ENCODE measurements at regions not wholly inside any gene's neighbourhood (a gene's known extent, or its start where the extent isn't known, plus 50 kb on each side); places are given as distances from the start of the nearest gene placed in this dataset.
"Not testable (repeated sequence)": the region's sequence is repeated elsewhere in the genome, so short reads cannot be mapped to it uniquely, and the experiment has no call there.

- no peak for FAIRE-seq
- DNase-seq (ENCODE audit: extremely low spot score, insufficient read length, low read depth) = no peak
Measured at GRCh38 chr3:82011336-82011735, 249.9 kb upstream of the GBE1 start.

DNA sequence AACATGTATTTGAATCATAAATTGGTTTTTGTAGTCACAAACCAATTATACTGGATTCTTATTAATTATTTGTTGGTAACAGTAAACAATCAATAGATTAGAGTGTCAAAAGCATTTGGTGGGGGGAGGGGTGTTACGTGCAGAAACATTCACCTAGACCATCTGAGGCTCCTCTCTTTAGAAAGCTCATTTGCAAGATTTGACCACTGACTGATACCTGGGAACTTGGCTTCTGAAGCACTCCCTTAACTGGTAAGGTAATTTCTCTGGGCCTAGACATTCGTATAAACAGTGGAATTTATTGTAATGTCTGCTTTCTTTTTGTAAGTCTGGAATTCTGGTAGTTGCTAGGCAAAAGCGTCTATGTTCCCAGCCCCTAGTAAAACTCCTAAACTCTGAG lies 243.8 kb upstream of the GBE1 start:
- DNase-seq (ENCODE audit: extremely low spot score, insufficient read length, low read depth) = no peak
- no peak for FAIRE-seq

- no peak for FAIRE-seq
- no peak for DNase-seq (ENCODE audit: extremely low spot score, insufficient read length, low read depth)
Measured at GRCh38 chr3:82004266-82004665, 242.8 kb upstream of the GBE1 start.

GRCh38 chr3:82002986-82003642 lies 241.7 kb upstream of the GBE1 start:
- DNase-seq (ENCODE audit: extremely low spot score, insufficient read length, low read depth) = no peak
- no peak for FAIRE-seq

DNA sequence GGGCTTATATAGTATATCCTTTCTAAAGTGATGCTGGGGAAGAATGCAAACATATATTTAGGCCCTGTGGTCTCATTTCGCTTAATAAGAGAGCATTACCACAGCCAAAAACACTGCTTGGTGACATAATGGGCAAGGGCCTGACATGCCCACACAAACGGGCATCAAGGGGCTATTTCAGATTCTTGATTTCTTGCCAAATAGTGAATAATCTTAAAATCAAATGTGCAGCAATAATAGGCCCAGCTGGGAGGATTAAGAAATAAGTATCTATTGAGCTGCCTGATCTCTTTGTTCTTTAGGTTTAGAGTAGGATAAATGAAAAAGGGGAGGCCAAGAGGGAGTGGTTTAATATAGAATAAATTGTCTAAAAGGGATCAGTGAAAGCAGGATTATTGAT lies 241.0 kb upstream of the GBE1 start:
- DNase-seq (ENCODE audit: extremely low spot score, insufficient read length, low read depth) (no peak), FAIRE-seq (no peak)

DNA sequence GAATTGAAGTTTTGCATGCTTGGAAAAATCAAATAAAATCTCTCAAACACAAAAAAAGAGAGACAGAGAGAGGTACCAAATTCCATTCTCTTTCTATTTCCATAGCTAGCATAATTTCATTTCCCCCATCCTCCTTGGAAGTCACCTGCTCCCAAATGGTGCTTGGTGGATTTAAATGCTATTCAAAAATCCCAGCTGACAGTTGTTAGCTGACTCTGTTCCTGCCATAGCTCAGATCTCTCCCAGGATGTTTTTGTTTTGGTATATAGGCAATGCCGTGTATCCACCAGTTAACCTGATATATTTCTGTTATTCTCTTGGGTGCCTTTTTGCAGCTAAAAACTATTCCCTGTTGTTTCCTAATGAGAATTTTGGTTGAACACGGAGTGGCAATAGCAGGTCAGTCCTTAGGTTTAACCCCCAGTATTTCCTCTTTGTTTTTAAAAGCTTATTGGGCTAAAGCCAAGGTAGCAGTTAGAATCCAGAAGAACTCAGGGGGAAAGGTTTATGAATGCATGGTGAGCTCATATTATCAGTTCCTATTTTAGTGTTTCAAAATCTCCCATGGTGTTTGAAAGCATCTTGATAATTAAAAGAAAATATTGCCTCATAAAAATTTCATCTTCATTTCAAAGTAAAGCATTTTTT lies 240.0 kb upstream of the GBE1 start:
- FAIRE-seq (no peak), DNase-seq (ENCODE audit: extremely low spot score, insufficient read length, low read depth) (no peak)

DNA sequence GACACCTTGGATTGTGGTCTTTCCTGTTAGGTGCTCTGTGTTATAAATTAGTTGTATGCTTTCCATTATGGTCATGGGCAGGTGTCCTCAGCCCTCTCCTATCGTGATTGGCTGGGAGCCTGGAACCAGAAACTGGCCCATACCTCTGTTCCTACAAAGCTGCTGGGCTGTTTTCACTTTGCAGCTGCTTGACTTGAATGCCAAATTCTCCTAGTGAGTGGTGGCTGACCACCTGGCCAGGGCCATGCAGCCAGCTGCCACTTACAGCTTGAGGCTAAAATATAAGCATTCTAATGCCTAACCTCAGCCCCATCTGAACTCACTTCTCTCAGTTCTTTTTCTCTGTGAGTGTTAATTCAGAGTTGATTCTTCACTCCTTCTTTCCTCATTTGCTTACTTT lies 239.3 kb upstream of the GBE1 start:
- DNase-seq (ENCODE audit: extremely low spot score, insufficient read length, low read depth) (no peak), FAIRE-seq (no peak)

- DNase-seq (ENCODE audit: extremely low spot score, insufficient read length, low read depth) (no peak), FAIRE-seq (peak; percentile 15)
Measured at GRCh38 chr3:82000350-82000749, 238.9 kb upstream of the GBE1 start.

- DNase-seq (ENCODE audit: extremely low spot score, insufficient read length, low read depth) (no peak), FAIRE-seq (no peak)
Measured at GRCh38 chr3:81998907-81999306, 237.5 kb upstream of the GBE1 start.

GRCh38 chr3:81998139-81998755 lies 236.8 kb upstream of the GBE1 start:
- FAIRE-seq (no peak), DNase-seq (ENCODE audit: extremely low spot score, insufficient read length, low read depth) (no peak)

DNA sequence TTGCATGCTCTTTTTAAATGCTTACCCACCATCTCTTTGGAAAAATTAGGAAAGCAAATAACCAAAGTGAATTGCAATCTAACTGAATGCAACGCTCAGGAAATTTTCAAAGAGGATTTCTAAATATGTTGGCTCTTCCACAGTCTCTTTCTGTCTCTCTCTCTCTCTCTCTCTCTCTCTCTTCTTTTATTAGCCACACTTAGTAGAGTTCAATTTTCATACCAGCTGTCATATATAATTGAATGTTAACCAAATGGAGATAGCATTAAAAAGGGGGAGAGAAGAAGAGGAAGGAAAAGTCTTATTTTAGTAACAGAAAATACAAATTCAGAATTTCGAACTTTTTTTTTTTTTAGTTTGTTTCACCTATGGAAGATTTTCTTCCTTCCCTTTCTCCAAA lies 235.9 kb upstream of the GBE1 start:
- no peak for DNase-seq (ENCODE audit: extremely low spot score, insufficient read length, low read depth)
- FAIRE-seq = no peak

GRCh38 chr3:81995329-81995728 lies 233.9 kb upstream of the GBE1 start:
- DNase-seq (ENCODE audit: extremely low spot score, insufficient read length, low read depth) (no peak), FAIRE-seq (no peak)

DNA sequence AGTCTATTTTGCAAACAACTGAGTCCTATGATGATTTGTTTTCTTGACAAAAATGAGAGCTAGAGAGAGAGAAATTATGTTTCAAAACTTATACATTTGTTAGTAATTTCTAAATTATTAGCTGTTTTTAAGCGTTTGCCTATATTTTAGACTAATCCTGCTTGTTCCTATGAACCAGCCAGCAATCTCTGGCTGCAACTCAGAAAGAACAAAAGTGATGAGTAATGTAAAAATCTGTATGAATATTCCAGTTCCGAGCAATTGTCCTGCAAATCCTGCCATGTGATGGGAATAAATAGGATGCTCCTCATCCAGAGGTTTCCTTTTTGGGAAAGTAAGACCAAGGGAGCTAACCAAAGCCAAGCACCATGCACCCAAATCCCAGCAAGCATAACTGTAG lies 228.3 kb upstream of the GBE1 start:
- DNase-seq (ENCODE audit: extremely low spot score, insufficient read length, low read depth) = no peak
- FAIRE-seq = no peak

GRCh38 chr3:81989274-81989673 lies 227.8 kb upstream of the GBE1 start:
- DNase-seq (ENCODE audit: extremely low spot score, insufficient read length, low read depth) (no peak), FAIRE-seq (no peak)

GRCh38 chr3:81987412-81987811 lies 226.0 kb upstream of the GBE1 start:
- not testable (repeated sequence) for DNase-seq (ENCODE audit: extremely low spot score, insufficient read length, low read depth); FAIRE-seq

DNA sequence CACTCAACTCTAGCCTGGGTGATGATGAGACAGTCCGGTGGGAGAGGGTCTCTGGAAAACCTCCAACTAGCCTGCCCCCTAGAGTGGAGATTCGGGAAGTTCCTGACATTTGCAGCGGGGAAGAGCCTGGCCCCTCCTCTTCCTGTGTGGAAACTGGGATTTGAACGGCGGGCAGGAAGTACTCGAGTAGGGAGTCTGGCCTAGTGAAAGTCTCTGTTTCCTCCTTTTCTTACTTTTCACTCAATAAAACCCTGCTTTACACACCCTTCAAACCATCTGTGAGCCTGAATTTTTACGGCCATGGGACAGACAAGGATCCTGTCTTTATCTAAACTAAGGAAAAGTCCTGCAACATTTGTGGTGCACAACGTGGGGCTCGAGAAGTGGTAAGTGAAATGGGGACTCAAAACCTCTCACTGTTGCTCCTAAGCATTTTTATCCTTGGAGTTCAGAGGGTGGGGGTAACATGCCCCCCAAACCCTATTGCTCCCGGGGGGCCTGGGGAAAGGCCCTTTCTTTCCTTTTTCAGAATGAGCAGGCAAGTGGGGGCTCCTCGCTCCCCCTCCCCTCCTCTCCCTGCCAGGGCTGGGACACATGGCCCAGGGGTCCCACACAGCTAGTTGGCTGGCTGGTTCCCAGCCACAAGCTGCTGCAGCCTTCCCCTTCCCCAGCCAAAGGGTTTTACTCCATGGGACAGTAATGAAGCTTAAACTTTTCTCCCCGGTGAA lies 224.7 kb upstream of the GBE1 start:
- DNase-seq (ENCODE audit: extremely low spot score, insufficient read length, low read depth) (no peak), FAIRE-seq (no peak)

GRCh38 chr3:81983382-81983781 lies 221.9 kb upstream of the GBE1 start:
- no peak for DNase-seq (ENCODE audit: extremely low spot score, insufficient read length, low read depth)
- FAIRE-seq = no peak

DNA sequence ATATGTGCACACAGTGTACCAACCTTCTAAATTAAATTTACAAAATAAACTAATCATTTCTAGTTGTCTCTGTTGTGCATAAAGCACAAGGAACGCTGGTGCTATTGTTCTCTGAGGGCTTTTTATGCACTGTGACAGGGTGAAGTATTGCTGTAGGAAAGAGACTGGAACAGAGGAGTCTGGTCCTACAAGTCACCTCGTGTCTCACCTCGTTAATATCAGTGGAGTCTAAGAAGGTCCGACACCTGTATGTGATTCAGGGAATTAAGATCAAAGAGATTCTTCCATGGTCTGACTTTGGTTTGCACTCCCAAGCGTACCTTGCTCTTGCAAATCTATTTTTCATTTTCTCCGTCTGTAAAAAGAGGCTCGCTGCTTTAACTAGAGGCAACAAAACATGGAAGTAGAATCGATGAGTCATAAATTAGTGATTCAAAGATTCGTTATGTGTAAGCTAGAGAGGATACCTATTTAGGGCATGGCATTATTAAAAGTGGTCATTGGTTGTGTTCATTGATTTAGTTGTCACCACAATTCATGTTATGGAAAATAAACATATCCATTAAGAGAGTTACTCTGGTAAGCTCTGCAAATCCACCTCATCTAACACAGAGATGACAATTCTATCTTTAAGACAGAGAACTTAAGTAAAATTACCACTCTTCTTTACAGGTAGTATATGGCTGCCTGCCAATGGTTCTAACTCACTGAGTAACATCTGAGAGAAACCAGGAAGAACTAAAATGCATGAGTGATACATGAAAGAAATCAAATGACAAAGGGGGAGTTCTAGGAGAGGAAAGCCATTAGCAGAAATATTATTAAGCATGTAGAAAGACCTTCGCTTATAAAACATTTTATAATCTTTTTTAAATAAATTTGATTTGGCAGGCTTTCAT lies 219.4 kb upstream of the GBE1 start:
- FAIRE-seq (no peak), DNase-seq (ENCODE audit: extremely low spot score, insufficient read length, low read depth) (no peak)

- DNase-seq (ENCODE audit: extremely low spot score, insufficient read length, low read depth) (no peak), FAIRE-seq (peak; percentile 47)
Measured at GRCh38 chr3:81974751-81975150, 213.3 kb upstream of the GBE1 start.

DNA sequence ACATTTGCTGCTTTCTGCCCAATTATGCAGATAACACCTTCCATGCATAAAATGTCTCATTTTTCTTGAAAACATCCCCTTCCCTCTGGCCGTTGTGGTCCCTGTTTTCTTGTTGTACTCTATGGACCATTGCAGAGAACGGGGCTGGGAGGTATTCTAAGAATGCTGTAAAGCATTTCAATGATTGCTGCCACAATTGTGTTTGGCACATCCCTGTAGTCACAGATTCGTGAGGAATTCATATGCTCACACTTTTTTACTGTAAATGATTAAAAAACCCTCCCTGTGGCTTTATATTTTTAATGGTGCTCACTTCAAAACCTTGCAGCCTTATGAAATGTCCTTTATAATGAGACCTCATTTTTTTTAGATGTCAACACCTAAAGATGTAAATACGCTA lies 207.2 kb upstream of the GBE1 start:
- DNase-seq (ENCODE audit: extremely low spot score, insufficient read length, low read depth) (no peak), FAIRE-seq (no peak)
